Right cardiac atrium (tissue), 5 donors: ENCODE measurements at regions not wholly inside any gene's neighbourhood (a gene's known extent, or its start where the extent isn't known, plus 50 kb on each side); places are given as distances from the start of the nearest gene placed in this dataset.

ENCODE experiments used
- ATAC-seq, 2 donors: fragments of 200-7000 bp; cut with Tn5 transposase; one replicate each; pipeline versions ENCODE4 v1.8.0 to v1.9.1; 2020; ENCODE audit warnings: moderate library complexity in 2 of 2, mild to moderate bottlenecking in 1 of 2
- DNase-seq, 3 donors: peaks; one replicate each; pipeline ENCODE4 v3.0.0-alpha.2; 2020
- H3K27ac ChIP-seq: one replicate; pipeline ENCODE4 v1.5.1; 2013; ENCODE audit warnings: mild to moderate bottlenecking, low read length, control low read depth, moderate library complexity
- H3K27me3 ChIP-seq: one replicate; pipeline ENCODE4 v1.6.1; 2013; ENCODE audit not compliant: control insufficient read depth, insufficient read depth
- H3K4me1 ChIP-seq: one replicate; pipeline ENCODE4 v1.6.1; 2013; ENCODE audit warnings: low read length; ENCODE audit not compliant: control insufficient read depth, insufficient read depth
- H3K4me3 ChIP-seq: one replicate; pipeline ENCODE4 v1.5.1; 2013; ENCODE audit warnings: low read length, control low read depth
- H3K9me3 ChIP-seq: one replicate; pipeline ENCODE4 v1.6.1; 2013; ENCODE audit warnings: low read length; ENCODE audit not compliant: control insufficient read depth
- WGBS: extraction: QIAGEN DNeasy Blood & Tissue Kit; methylation state at CpG from one replicate; pipeline ENCODE4 v1.1.7; 2013; 5-methylcytosine and 5-hydroxymethylcytosine counted together
- intact Hi-C, 4 donors: fragments of 100-400 bp; cut with DNase I; formaldehyde crosslinking; loops; one replicate each; pipeline versions ENCODE4 v1.11.0 to v1.14.0; 2022 to 2023
- donor health status: healthy with polysubstance abuse.
- donor health status: DM: no; HTN: yes; CAD: no.
- donor health status: DM: no; HTN: no; CAD: no.
- donor health status: DM: no; HTN: yes; CAD: no; lungs with severe emphysema.
- donor health status: DM: yes; HTN: yes; CAD: no.

DNA sequence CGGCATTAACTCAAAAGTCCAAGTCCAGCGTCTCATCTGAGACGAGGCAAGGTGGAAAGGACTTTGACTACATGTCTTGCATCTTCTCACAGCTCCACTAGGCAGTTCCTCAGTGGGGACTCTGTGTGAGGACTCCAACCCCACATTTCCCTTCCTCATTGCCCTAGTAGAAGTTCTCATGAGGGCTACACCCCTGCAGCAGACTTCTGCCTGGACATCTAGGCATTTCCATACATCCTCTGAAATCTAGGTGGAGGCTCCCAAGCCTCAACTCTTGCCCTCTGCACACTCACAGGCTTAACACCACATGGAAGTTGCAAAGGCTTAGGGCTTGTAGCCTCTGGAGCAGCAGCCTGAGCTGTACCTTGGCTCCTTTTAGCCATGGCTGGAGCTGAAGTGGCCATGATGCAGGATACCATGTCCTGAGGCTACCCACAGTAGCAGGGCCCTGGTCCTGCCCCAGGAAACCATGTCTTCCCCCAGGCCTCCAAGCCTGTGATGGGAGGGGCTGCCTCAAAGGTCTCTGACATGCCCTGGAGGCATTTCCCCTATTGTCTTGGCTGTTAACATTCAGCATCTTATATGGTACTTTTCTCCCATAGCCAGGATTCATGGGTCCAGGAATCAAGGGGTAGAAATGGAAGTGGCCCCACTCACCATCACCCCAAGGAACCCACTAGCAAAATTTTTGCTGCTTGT, 194.6 kb upstream of the KCNG1 start:
- no peak for ATAC-seq
- no peak overlapping the region for H3K4me3 ChIP-seq
- no peaks in the 10 kb centered on the region for H3K27me3 ChIP-seq
- WGBS: 95% methylated on average over 3 of the region's 3 CpGs
- no peak overlapping the region for H3K27ac ChIP-seq
- intact Hi-C loops: loop anchor here in 1 of 4 donors (5.0 kb wide), 1 partner anchor 90 kb away; no protein-coding TSS in a partner anchor
- peaks cover 6% of the 10 kb centered on the region for H3K9me3 ChIP-seq
- no peaks in the 10 kb centered on the region for H3K4me1 ChIP-seq
- no peak for DNase-seq

DNA sequence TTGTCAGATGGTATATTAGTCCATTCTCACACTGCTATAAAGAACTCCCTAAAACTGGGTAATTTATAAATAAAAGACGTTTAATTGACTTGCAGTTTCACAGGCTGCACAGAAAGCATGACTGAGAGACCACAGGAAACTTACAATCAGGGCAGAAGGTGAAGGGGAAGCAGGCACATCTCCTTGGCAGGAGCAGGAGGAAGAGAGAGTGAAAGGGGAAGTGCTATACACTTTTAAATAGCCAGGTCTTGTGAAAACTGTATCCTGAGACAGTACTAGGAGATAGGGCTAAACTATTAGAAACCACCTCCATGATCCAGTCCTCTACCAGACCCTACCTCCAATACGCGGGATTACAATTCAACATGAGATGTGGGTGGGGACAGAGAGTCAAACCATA, 193.9 kb upstream of the KCNG1 start:
- intact Hi-C loops: loop anchor here in 1 of 4 donors (5.0 kb wide), 1 partner anchor 90 kb away; no protein-coding TSS in a partner anchor
- Histone ChIP-seq H3K27me3 (no peaks in the 10 kb centered on the region), H3K4me3 (no peak overlapping the region), H3K27ac (no peak overlapping the region), H3K9me3 (peaks cover 6% of the 10 kb centered on the region), H3K4me1 (no peaks in the 10 kb centered on the region)
- DNase-seq (no peak), ATAC-seq (no peak)
- WGBS: 72% methylated on average over 3 of the region's 3 CpGs

DNA sequence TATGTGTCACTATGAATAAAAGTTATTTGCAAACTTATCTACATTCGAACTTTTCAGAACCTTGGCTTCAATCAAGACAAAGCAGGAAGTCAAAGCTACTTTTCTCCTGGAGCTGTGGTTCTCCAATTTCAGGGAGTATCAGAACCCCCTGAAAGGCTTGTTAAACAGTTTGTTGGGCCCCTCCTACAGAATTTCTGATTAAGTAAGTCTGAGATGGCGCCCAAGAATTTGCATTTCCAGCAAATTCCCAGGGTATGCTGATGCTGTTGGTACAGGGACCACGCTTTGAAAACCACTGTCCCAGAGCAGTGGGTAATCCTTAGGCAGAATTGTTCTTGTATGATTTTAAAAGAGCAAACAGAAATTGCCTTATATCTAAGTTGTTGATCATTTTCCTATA, 189.9 kb upstream of the KCNG1 start:
- ATAC-seq (no peak), DNase-seq (no peak)
- Histone ChIP-seq H3K27me3 (no peaks in the 10 kb centered on the region), H3K4me1 (no peaks in the 10 kb centered on the region), H3K4me3 (no peak overlapping the region), H3K9me3 (peaks cover 6% of the 10 kb centered on the region), H3K27ac (no peak overlapping the region)
- intact Hi-C loops: no loop called here
- WGBS: 64% methylated on average over 3 of the region's 3 CpGs

DNA sequence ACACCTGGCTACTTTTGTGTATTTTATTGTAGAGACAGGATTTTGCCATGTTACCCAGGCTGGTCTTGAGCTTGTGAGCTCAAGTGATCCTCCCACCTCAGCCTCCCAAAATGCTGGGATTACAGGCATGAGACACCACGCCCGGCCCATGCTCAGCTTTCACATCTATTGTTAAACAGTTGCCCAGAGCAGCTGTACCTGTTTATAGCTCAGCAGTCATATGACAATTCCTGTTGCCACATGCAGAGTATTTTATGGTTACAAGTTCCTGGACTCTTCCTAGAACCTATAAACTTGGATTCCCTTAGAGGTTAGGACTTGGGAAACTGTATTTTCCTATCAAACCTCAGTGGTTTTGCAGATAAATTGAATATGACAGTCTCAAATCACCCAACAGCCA, 188.3 kb upstream of the KCNG1 start:
- H3K4me1 ChIP-seq: no peaks in the 10 kb centered on the region
- no peak overlapping the region for H3K4me3 ChIP-seq
- H3K27me3 ChIP-seq: no peaks in the 10 kb centered on the region
- H3K9me3 ChIP-seq: no peaks in the 10 kb centered on the region
- WGBS: 89% methylated on average over 2 of the region's 2 CpGs
- ATAC-seq: no peak
- no peak overlapping the region for H3K27ac ChIP-seq
- DNase-seq: no peak
- intact Hi-C loops: no loop called here

DNA sequence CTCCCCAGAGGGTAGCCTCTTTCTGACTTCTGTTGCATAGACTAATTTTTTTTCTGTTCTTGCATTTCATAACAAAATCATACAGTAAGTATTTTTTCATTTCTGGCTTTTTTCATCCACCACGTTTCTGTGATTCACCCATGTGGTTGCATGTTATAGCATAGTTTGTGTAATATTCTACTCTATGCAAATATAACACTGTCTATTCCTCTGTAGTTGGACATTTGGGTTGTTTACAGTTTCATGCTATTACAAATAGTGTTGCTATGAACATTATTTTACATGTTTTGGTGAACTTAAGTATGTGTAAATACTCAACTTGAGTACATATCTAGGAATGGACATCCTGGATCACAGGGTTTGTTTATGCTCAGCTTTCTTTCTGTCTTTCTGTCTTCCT, 187.2 kb upstream of the KCNG1 start:
- DNase-seq: no peak
- H3K9me3 ChIP-seq: no peaks in the 10 kb centered on the region
- intact Hi-C loops: no loop called here
- WGBS: 58% methylated on average over 1 of the region's 1 CpG
- H3K4me3 ChIP-seq: no peak overlapping the region
- no peaks in the 10 kb centered on the region for H3K4me1 ChIP-seq
- H3K27ac ChIP-seq: no peak overlapping the region
- no peak for ATAC-seq
- H3K27me3 ChIP-seq: no peaks in the 10 kb centered on the region

DNA sequence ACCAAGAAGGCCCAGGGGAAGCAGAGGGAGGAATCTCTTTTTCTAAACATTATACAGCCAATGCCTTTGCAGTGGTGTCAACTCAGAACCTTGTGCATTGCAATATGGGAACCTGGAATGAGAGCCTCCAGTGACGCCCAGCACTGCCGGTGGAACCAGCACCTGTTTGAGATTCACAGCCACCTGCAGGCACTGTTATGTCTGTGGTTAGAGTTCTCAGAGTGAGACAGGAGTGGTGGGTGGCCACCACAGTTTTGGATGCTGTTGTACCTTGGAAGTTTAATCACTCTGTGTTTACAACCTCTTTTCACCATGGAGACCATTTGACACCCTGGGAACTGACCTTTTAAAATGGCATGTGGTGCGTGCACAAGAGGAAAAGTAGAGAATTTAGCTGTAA, 185.3 kb upstream of the KCNG1 start:
- intact Hi-C loops: no loop called here
- ATAC-seq: no peak
- WGBS: 86% methylated on average over 3 of the region's 3 CpGs

DNA sequence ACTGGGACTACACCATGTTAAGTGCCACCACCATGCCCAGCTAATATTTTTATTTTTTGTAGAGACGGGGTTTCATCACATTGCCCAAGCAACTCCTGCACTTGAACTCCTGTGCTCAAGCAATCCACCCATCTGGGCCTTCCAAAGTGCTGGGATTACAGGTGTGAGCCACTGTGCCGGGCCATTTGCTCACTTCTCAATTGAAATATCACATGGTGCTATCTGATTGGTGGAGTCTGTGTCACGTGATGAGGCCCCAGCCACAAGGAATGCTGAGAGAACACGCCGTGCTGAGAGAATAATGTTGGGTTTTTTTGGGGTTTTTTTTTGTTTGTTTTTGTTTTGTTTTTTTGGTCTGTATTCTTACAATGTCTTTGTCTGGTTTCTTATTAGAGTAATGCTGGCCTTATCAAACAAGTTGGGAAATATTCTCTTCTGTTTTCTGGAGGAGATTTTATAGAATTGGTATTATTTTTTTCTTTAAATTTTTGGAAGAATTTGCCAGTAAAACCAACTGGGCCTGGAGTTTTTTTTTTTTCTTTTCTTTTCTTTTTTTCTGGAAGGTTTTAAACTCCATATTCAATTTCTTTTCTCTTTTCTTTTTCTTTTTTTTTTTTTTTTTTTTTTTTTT, 183.2 kb upstream of the KCNG1 start:
- Histone ChIP-seq H3K4me1 (no peaks in the 10 kb centered on the region), H3K4me3 (no peak overlapping the region), H3K27me3 (no peaks in the 10 kb centered on the region), H3K9me3 (no peaks in the 10 kb centered on the region), H3K27ac (no peak overlapping the region)
- intact Hi-C loops: no loop called here
- ATAC-seq (no peak), DNase-seq (no peak)
- WGBS: 88% methylated on average over 5 of the region's 5 CpGs

More for the DNA sequence above, 185.3 kb upstream of the KCNG1 start:
- H3K4me3 ChIP-seq: no peak overlapping the region
- H3K4me1 ChIP-seq: no peaks in the 10 kb centered on the region
- no peaks in the 10 kb centered on the region for H3K27me3 ChIP-seq
- H3K9me3 ChIP-seq: no peaks in the 10 kb centered on the region
- H3K27ac ChIP-seq: no peak overlapping the region
- DNase-seq: no peak

DNA sequence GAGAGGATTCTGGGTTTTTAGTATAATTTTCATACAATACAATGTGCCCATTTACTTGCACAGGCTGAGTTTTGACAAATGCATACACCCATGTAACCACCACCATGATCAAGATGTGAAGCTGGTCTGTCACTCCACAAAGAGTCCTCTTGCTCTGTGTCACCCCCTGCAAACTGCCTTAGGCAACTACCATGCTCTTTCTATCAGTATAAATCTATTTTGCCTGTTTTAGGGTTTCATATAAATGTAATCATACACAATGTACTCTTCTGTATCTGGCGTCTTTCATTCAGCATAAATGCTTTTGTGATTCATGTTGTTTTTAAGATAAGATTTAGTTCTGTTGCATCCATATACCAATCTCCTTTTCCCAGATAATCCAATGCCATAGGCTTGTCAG, 181.9 kb upstream of the KCNG1 start:
- DNase-seq (no peak), ATAC-seq (no peak)
- 48% methylated on average over 1 of the region's 1 CpG for WGBS
- H3K27me3 ChIP-seq: no peaks in the 10 kb centered on the region
- H3K4me1 ChIP-seq: no peaks in the 10 kb centered on the region
- intact Hi-C loops: no loop called here
- H3K27ac ChIP-seq: no peak overlapping the region
- no peaks in the 10 kb centered on the region for H3K9me3 ChIP-seq
- no peak overlapping the region for H3K4me3 ChIP-seq

DNA sequence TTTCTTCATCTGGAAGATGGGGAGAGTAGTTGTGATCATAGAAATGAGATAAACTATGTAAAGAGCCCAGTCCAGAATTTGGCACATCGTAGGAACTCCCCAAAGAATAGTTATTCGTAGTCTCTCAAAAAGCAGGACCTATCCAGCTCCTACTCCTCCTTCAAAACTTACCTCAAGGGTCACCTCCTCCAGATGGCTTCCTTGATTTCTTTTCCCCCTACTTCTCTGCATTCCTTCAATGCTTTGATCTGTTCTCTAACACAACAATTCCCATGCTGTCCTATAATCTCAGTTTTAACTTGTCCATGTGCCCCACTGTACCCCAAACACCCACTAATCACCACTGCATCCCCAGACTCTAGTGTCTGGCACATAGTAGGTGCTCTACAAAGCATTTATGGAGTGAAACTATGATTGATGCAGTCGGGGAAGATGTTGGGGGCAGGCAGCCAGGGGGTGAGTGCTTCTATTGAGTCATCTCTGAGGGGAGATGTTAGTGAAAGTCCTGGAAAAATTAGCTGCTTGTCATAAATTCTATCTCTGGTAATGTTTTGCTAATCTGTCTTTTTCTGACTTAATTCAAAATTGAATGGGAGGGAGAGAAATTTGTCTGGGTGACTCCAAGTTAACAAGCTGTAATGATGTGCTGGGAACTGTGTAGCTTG, 181.3 kb upstream of the KCNG1 start:
- Histone ChIP-seq H3K27me3 (no peaks in the 10 kb centered on the region), H3K27ac (no peak overlapping the region), H3K4me1 (no peaks in the 10 kb centered on the region), H3K9me3 (no peaks in the 10 kb centered on the region), H3K4me3 (no peak overlapping the region)
- ATAC-seq: no peak
- intact Hi-C loops: no loop called here
- 54% methylated on average over 3 of the region's 3 CpGs for WGBS
- no peak for DNase-seq

DNA sequence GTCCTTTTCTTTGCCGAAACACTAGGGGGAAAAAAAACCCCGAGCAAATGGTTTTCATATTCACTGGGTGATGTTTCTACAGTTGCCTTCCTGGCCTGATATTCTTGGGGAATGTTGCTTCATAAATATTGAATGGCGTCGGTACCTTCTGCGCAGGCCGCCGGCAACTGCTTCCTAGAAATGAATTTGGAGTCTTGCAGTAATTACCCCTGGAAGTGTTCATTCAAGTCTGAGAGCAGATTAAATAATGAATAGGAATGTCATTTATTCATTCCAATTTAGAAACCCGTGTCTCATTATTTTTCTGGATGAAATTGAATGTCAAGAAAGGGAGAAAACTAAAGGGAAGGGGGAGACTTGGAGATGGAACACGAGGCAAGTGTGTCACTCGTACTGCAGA, 179.4 kb upstream of the KCNG1 start:
- ATAC-seq (no peak), DNase-seq (no peak)
- Histone ChIP-seq H3K9me3 (no peaks in the 10 kb centered on the region), H3K27me3 (no peaks in the 10 kb centered on the region), H3K4me1 (no peaks in the 10 kb centered on the region), H3K4me3 (no peak overlapping the region), H3K27ac (no peak overlapping the region)
- intact Hi-C loops: no loop called here
- 83% methylated on average over 10 of the region's 10 CpGs for WGBS

DNA sequence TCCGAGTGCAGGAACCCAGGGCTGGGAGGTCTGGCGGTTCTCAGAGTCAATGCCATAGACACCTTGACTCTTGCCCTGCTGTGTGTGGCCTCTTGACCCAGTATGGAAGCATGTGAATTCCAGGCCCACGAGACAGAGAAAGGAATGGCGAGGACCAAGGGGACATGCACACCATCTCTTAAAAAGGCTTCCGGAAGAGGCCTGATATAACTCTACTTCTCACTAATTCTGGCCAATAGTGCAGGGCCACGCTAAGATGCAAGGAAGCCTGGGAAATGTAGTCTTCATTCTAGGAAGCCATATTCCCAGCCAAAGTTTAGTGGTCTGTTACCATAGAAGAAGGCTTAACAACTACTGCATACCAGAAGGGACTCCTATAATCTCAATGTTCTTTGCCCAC, 177.0 kb upstream of the KCNG1 start:
- no peak for DNase-seq
- Histone ChIP-seq H3K27me3 (no peaks in the 10 kb centered on the region), H3K27ac (no peak overlapping the region), H3K9me3 (no peaks in the 10 kb centered on the region), H3K4me1 (no peaks in the 10 kb centered on the region), H3K4me3 (no peak overlapping the region)
- no peak for ATAC-seq
- intact Hi-C loops: no loop called here
- 78% methylated on average over 6 of the region's 6 CpGs for WGBS
